Suprapubic skin (tissue), 4 donors: ENCODE measurements at regions not wholly inside any gene's neighbourhood (a gene's known extent, or its start where the extent isn't known, plus 50 kb on each side); places are given as distances from the start of the nearest gene placed in this dataset.

Experiments used
- CTCF ChIP-seq, 2 donors: fragments of 200-600 bp in 1 of 2; fragments of 450-650 bp in 1 of 2; sonication (generic) in 1 of 2; IDR thresholded peaks; one replicate each; pipeline ENCODE4 v1.5.1; 2016 to 2019; ENCODE audit warnings: antibody characterized with exemption in 2 of 2, mild to moderate bottlenecking in 1 of 2, moderate library complexity in 1 of 2
- POLR2A ChIP-seq, 2 donors: fragments of 450-650 bp; IDR thresholded peaks; one replicate each; pipeline ENCODE4 v1.6.1; 2017; ENCODE audit warnings: antibody characterized with exemption in 2 of 2, mild to moderate bottlenecking in 2 of 2, moderate library complexity in 2 of 2
- POLR2AphosphoS5 ChIP-seq, 3 donors: sonication (generic); formaldehyde crosslinking; IDR thresholded peaks; one replicate each; pipeline ENCODE4 v1.6.1; 2017; ENCODE audit warnings: antibody characterized with exemption in 3 of 3

- TF ChIP-seq POLR2A (IDR thresholded peaks at IDR 0.05) (no peak), CTCF (IDR thresholded peaks at IDR 0.05) (no peak), POLR2AphosphoS5 (IDR thresholded peaks at IDR 0.05) (no peak)
Measured at GRCh38 chr17:14902803-14903202, 362.3 kb downstream of the PMP22 start.
